ENCODE measurements at regions not wholly inside any gene's neighbourhood (a gene's known extent, or its start where the extent isn't known, plus 50 kb on each side); places are given as distances from the start of the nearest gene placed in this dataset.

DNA sequence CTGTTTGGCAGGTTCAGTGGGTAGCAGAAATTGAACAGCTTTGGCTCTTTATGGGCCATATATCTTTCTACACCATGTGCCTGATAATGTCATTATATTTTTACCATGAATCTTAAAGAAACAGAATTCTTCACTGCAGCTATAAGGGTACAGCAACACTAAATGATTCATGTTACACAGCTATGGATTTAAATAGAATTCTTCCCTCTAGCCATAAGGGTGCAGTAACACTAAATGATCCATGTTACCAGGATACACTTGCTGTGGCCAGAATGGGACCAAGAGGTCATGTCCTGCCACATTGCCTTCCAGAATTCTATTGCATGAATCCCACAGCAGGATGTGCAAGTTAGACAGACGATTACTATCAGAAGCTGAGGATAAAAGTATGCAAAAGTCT lies 603.9 kb downstream of the FSCB start:
- Mint-ChIP-seq H3K36me3 (ENCODE audit: low read depth) (no peaks in the 10 kb centered on the region), H3K27ac (no peak overlapping the region)

DNA sequence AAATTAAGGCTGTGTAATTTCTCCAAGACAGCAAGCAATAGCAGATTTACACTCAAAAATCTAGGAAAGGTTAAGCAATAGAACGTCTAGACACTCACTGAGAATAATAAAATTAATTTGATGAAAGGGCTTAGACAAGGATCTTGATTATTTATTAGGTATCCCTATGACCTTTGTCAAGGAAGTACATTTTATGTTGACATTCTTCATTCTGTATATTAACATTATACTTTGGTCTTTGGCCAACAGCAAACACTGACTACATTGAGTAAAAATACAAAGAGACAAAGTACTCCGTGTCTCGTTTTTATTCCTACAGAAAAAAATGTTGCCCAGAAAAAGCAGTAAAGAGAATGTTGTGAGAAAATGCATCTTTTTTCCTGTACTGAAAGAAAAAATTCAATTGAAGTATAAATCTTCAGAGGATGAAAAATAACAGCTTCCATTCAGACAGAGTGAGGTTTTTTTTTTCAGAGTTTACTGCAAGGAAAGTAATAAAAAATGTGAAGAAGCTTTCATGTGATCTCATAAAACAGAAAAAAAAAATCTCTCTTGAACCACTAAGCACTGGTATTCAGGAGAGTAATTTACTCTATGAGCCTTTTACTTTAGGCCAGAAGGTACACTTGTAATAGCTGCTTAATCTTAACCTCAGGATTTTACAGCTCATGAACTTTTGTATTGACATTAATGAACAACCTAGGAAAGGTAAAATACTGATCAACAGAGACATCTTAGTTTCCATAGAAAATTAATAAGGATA lies 605.0 kb downstream of the FSCB start:
- peak overlapping the region; percentile 72; the same call in 1 of the 2 replicates for H3K27ac Mint-ChIP-seq
- Histone ChIP-seq H4K20me1 (replicated peaks; ENCODE audit: insufficient read depth) (no peaks in the 10 kb centered on the region), H3K4me3 (no peak overlapping the region), H3K27me3 (ENCODE audit: insufficient read depth) (no peaks in the 10 kb centered on the region), H3K9me2 (ENCODE audit: insufficient read depth) (no peaks in the 10 kb centered on the region), H3K27ac (ENCODE audit: low read depth) (no peak overlapping the region), H3K36me3 (ENCODE audit: insufficient read depth) (no peaks in the 10 kb centered on the region), H3K4me1 (ENCODE audit: insufficient read depth) (peaks cover 17% of the 10 kb centered on the region), H2AFZ (no peak overlapping the region), H3K79me2 (replicated peaks; ENCODE audit: insufficient read depth) (no peaks in the 10 kb centered on the region), H3F3A (replicated peaks; ENCODE audit: low read depth) (no peaks in the 10 kb centered on the region), H3K4me2 (no peak overlapping the region)
- peaks cover 7% of the 10 kb centered on the region; the same call in 2 of the 3 replicates for H3K9me3 Mint-ChIP-seq
- ATAC-seq (no peak), DNase-seq (ENCODE audit: low spot score) (no peak)
- no peak overlapping the region for H3K4me3 Mint-ChIP-seq
- H3K36me3 Mint-ChIP-seq (ENCODE audit: low read depth), result no peaks in the 10 kb centered on the region
- peaks cover 8% of the 10 kb centered on the region for H3K4me1 Mint-ChIP-seq
- H3K27me3 Mint-ChIP-seq (ENCODE audit: insufficient read depth, low read depth, poor library complexity), result no peaks in the 10 kb centered on the region
- TF ChIP-seq, protein P1, sequence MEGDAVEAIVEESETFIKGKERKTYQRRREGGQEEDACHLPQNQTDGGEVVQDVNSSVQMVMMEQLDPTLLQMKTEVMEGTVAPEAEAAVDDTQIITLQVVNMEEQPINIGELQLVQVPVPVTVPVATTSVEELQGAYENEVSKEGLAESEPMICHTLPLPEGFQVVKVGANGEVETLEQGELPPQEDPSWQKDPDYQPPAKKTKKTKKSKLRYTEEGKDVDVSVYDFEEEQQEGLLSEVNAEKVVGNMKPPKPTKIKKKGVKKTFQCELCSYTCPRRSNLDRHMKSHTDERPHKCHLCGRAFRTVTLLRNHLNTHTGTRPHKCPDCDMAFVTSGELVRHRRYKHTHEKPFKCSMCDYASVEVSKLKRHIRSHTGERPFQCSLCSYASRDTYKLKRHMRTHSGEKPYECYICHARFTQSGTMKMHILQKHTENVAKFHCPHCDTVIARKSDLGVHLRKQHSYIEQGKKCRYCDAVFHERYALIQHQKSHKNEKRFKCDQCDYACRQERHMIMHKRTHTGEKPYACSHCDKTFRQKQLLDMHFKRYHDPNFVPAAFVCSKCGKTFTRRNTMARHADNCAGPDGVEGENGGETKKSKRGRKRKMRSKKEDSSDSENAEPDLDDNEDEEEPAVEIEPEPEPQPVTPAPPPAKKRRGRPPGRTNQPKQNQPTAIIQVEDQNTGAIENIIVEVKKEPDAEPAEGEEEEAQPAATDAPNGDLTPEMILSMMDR (conservative IDR thresholded peaks at IDR 0.05; ENCODE audit: low read depth in 2 of 2), result no peak

More for the DNA sequence above, 603.9 kb downstream of the FSCB start:
- no peak for TF ChIP-seq ZNF331 (CRISPR knock-in tag; IDR thresholded peaks at IDR 0.05; ENCODE audit: low read depth)
- no peak for TF ChIP-seq ZNF114 (CRISPR knock-in tag; IDR thresholded peaks at IDR 0.05)
- TF ChIP-seq POLR2AphosphoS5 (IDR thresholded peaks at IDR 0.05; ENCODE audit: low read depth), result no peak
- TF ChIP-seq, protein P2, sequence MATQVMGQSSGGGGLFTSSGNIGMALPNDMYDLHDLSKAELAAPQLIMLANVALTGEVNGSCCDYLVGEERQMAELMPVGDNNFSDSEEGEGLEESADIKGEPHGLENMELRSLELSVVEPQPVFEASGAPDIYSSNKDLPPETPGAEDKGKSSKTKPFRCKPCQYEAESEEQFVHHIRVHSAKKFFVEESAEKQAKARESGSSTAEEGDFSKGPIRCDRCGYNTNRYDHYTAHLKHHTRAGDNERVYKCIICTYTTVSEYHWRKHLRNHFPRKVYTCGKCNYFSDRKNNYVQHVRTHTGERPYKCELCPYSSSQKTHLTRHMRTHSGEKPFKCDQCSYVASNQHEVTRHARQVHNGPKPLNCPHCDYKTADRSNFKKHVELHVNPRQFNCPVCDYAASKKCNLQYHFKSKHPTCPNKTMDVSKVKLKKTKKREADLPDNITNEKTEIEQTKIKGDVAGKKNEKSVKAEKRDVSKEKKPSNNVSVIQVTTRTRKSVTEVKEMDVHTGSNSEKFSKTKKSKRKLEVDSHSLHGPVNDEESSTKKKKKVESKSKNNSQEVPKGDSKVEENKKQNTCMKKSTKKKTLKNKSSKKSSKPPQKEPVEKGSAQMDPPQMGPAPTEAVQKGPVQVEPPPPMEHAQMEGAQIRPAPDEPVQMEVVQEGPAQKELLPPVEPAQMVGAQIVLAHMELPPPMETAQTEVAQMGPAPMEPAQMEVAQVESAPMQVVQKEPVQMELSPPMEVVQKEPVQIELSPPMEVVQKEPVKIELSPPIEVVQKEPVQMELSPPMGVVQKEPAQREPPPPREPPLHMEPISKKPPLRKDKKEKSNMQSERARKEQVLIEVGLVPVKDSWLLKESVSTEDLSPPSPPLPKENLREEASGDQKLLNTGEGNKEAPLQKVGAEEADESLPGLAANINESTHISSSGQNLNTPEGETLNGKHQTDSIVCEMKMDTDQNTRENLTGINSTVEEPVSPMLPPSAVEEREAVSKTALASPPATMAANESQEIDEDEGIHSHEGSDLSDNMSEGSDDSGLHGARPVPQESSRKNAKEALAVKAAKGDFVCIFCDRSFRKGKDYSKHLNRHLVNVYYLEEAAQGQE (IDR thresholded peaks at IDR 0.05; ENCODE audit: unreplicated experiment), result no peak
- TF ChIP-seq, protein P1 (conservative IDR thresholded peaks at IDR 0.05; ENCODE audit: low read depth in 2 of 2), result no peak
- no peak for TF ChIP-seq STAT1 (IDR thresholded peaks at IDR 0.05; ENCODE audit: unreplicated experiment)
- TF ChIP-seq EZH2phosphoT487 (IDR thresholded peaks at IDR 0.05; ENCODE audit: unreplicated experiment), result no peak
- no peak overlapping the region for H3K4me3 ChIP-seq
- ATAC-seq, result no peak
- peaks cover 7% of the 10 kb centered on the region; the same call in 2 of the 3 replicates for H3K9me3 Mint-ChIP-seq
- peaks cover 8% of the 10 kb centered on the region for H3K4me1 Mint-ChIP-seq
- no peaks in the 10 kb centered on the region for H3K27me3 Mint-ChIP-seq (ENCODE audit: insufficient read depth, low read depth, poor library complexity)
- no peaks in the 10 kb centered on the region for H3K36me3 ChIP-seq (ENCODE audit: insufficient read depth)
- H3K4me1 ChIP-seq (ENCODE audit: insufficient read depth), result peaks cover 17% of the 10 kb centered on the region
- no peak overlapping the region for H3K27ac ChIP-seq (ENCODE audit: low read depth)
- H3F3A ChIP-seq (replicated peaks; ENCODE audit: low read depth), result no peaks in the 10 kb centered on the region
- H3K27me3 ChIP-seq (ENCODE audit: insufficient read depth), result no peaks in the 10 kb centered on the region
- no peaks in the 10 kb centered on the region for H4K20me1 ChIP-seq (replicated peaks; ENCODE audit: insufficient read depth)
- H3K4me3 Mint-ChIP-seq, result no peak overlapping the region
- H3K9me2 ChIP-seq (ENCODE audit: insufficient read depth), result no peaks in the 10 kb centered on the region
- H2AFZ ChIP-seq, result no peak overlapping the region
- DNase-seq (ENCODE audit: low spot score), result no peak
- no peaks in the 10 kb centered on the region for H3K79me2 ChIP-seq (replicated peaks; ENCODE audit: insufficient read depth)
- no peak overlapping the region for H3K4me2 ChIP-seq

All from GM23338 (cell line).